ENCODE measurements at regions not wholly inside any gene's neighbourhood (a gene's known extent, or its start where the extent isn't known, plus 50 kb on each side); places are given as distances from the start of the nearest gene placed in this dataset.

DNA sequence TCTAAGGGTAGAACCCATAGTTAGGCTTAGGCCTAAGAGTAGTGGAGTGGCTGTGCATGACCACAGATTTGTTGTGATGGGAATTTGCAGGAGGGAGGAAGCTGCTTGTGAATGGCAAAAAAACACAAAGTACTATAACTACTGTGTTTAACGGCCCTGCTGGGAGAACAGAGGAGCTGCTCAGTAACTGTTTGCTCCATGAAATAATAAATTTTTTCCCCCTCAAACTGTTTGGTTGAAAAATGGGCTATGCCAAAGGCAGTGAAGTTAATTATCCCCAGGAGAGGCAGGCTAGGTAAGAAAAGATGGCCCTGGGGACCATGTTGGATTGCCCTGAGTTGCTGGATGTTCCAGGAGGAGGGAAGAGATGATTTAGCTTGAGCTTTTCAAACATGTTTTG lies 216.1 kb upstream of the ADRA1D start:
- TF ChIP-seq ESRRG (CRISPR knock-in tag; IDR thresholded peaks at IDR 0.05) (no peak), CSRNP3 (CRISPR knock-in tag; IDR thresholded peaks at IDR 0.05) (no peak), PATZ1 (CRISPR knock-in tag; IDR thresholded peaks at IDR 0.05; ENCODE audit: borderline replicate concordance) (no peak), RARB (CRISPR knock-in tag; IDR thresholded peaks at IDR 0.05) (no peak), TOX (CRISPR knock-in tag; IDR thresholded peaks at IDR 0.05; ENCODE audit: borderline replicate concordance) (no peak), BACH2 (CRISPR knock-in tag; IDR thresholded peaks at IDR 0.05; ENCODE audit: borderline replicate concordance) (no peak), ZNF565 (CRISPR knock-in tag; conservative IDR thresholded peaks at IDR 0.05; ENCODE audit: low read depth) (no peak), PPARA (CRISPR knock-in tag; IDR thresholded peaks at IDR 0.05; ENCODE audit: borderline replicate concordance) (no peak), CREB5 (CRISPR knock-in tag; IDR thresholded peaks at IDR 0.05; ENCODE audit: low read depth) (no peak)
